T47D (cell line): ENCODE measurements at regions not wholly inside any gene's neighbourhood (a gene's known extent, or its start where the extent isn't known, plus 50 kb on each side); places are given as distances from the start of the nearest gene placed in this dataset.
"Not testable (repeated sequence)": the region's sequence is repeated elsewhere in the genome, so short reads cannot be mapped to it uniquely, and the experiment has no call there.

Experiments used
- DNase-seq, 2 experiments: peaks; one replicate each; pipeline versions ENCODE4 v3.0.0 to v3.0.0-alpha.2; 2011 to 2012; ENCODE audit warnings: low read depth in 1 of 2, low spot score in 1 of 2
- JUND ChIP-seq: IDR thresholded peaks from 2 replicates; pipeline ENCODE4 v1.6.1; 2012; ENCODE audit warnings: low read depth
- in situ Hi-C: cut with HindIII; loops from 2 replicates; pipeline ENCODE4 v1.10.0; 2016; ENCODE audit warnings: low sequenced_read_pairs, low pct_unique_long_range_greater_than_20kb

DNA sequence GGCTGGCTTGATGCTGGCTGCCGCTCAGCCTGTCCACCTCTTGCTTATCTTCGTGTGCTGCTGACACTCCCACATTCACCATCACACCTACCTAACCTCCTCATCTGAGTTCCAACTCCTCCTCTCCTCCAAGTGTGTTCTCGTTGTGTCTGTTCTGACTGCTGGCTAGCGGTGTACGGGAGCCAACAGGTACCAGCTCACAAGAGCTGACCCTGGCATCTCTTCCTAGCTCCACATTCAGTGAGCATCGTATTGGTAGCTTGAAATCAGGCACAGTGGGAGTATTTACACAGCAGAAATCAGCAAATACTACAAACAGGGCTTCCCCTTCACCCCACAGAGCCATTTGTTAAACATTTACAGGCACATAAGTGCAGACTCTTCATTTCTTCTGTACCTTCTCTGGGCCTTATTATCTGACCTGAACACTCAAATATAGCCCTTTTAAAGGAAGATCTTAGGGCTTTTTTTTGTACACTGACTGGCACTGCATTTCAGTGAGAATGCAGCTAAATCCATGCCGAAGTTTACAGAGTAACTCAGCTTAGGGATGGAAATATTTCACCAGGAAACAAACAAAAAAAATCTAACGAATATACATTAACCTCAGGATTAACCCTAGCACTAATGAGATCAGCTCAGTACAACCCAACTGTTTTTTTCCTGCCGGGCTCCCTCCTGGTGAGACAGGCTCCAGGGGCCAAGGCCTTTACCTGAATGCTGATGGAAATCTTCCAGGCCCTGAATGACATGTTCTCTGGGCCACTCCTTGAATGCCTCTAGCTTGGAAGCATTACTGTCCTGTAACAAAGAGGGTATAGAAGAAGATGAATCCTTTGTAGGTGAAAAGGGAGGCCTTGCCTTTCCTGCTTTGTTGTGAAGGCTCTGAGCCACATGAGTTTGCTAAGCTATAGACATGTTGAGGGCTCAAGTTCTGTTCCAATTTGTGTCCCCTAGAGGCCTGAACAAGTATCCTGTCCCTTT, 150.5 kb upstream of the LPP start:
- peak in 1 of 2 experiments; percentile 39 for DNase-seq
- in situ Hi-C loops: no loop called here
- no peak for TF ChIP-seq JUND

DNA sequence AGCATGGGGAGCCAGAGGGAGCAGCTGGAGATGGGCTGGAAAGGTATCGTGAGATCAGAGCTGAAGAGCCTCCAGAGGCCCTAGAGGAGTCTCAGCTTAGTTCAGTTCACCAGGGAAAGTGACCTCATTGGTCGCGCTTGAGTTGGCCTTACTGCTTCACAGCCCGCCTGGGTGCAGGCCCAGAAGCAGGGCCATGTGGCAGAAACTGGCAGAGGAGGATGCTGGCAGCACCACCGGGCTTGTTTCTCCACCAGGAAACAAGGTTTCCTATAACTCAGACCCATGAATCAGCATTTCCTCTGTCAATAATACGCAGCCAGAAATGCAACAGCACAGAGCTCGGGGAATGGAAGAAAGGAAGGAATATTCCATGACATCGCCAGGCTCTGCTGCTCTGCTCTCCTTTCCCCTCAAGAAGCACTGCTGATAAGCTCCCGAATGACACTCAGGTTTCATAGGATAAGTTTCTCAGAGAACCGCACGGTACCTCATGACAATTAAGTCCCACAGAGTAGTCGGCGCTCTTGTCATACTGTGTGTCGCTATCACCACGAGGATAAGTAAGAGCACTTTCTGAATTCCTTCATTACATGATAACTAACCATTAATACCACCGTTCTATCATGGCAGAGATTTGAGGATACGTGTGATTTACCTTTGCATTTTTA, 147.1 kb upstream of the LPP start:
- in situ Hi-C loops: no loop called here
- no peak for TF ChIP-seq JUND

DNA sequence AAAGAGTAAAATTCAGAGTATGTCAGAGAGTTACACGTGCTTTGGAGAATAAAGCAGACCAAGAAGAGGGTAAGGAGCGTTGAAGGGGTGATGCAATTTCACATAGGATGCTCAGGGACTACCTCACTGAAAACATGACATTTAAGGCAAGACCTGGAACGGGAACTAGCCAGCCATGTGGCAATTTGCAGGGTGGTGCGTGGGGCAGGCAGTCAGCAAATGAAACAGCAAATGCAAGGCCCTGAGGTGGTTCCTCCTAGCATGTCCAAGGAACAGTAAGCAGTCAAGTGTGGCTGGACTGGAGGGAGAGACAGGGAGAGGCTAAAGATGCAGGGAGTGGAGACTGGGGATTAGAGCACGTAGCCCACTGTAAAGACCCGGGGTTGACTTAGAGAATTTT, 146.1 kb upstream of the LPP start:
- DNase-seq: no peak
- no peak for TF ChIP-seq JUND
- in situ Hi-C loops: no loop called here

More for the DNA sequence above, 147.1 kb upstream of the LPP start:
- DNase-seq: no peak

DNA sequence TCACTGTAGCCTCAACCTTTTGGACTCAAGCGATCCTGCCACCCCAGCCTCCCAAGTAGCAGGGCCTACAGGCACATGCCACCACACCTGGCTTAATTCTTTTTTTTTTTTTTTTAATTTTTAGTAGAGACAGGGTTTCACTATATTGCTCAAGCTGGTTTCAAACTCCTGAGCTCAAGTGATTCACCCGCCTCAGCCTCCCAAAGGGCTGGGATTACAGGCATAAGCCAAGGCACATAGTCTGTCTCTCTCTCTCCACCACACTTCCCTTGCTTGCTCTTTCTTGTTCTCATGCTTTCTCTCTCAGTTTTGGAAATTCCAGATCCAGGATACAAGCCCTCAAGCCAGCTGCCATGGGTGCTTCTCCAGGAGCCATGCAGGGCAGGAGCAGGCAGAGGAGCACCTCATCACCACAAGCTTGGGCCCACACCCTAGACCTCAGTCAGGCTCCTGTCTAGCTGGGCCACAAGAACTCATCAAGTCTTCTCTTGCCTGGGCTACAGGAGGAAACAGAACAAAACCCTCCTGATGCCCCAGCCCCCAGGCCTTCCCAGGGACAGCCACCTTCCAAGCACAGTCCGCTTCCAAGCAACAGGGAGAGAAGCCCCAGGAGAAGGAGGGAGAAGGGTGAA, 145.3 kb upstream of the LPP start:
- TF ChIP-seq JUND: no peak
- in situ Hi-C loops: no loop called here
- no peak for DNase-seq

DNA sequence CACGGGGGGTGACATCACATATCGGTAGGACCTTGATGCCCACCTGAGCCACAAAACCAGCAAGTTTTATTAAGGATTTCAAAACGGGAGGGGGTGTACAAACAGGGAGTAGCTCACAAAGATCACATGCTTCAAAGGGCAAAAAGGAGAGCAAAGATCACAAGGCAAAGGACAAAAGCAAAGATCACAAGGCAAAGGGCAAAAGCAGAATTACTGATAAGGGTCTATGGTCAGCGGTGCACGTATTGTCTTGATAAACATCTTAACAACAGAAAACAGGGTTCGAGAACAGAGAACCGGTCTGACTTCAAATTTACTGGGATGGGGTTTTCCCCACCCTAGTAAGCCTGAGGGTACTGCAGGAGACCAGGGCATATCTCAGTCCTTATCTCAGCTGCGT, 143.5 kb upstream of the LPP start:
- no peak for DNase-seq
- no peak for TF ChIP-seq JUND
- in situ Hi-C loops: no loop called here

DNA sequence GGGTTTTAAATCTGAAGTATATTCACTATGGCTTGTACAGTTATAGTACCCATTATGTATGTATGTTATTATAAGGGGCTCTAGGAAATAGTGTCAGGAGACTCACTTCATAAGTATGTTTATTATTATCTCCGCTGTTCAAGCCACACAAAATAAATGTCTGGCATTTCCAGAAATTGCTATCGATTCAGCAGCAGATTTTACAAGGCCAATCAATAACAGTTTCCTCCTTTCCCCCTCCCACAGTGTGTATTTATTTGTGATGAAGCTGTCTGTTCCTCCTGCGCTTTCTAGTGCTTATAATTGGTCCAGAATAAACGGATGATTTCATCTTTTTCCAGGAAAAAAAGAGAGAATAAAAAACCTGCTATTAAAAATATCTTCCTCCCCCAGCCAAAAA, 134.2 kb upstream of the LPP start:
- DNase-seq: no peak
- in situ Hi-C loops: no loop called here
- TF ChIP-seq JUND: no peak

DNA sequence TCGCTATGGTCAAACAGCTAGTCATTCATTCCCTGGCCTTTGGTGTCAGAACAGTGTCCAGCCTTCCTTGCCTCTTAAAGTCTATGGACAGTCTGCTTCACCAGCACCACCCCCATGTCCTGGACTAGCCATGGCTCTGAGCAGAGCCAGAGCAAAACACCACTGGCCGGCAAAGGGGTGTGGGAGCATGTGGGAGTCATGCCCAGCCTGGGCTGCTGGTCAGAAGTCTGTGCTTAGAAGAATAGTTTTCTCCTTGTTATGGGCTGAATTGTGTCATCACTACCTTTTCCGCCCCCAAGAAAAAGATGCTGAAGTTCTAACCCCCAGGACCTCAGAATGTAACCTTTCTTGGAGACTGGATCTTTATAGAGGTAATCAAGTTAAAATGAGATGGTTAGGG, 132.9 kb upstream of the LPP start:
- in situ Hi-C loops: no loop called here
- TF ChIP-seq JUND: no peak
- no peak for DNase-seq

DNA sequence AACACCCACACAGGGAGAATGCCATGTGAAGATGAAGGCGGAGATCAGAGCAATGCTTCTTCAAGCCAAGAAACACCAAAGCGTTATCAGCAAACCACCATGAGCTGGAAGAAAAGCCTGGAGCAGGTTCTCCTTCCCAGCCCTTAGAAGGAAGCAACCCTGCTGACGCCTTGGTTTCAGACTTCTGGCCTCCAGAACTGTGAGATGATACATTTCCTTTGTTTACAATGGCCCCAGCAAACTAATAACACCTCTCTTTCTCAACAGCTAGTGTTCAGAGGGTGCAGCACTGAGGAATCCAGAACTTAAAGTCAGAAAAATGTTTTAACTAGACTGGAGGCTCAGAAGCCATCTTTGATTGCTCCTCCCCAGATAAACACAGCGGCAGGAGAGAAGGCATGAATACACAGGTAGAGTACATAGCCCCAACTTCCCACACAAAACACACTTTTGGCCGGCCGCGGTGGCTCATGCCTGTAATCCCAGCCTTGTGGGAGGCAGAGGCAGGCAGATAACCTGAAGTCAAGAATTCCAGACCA, 132.4 kb upstream of the LPP start:
- in situ Hi-C loops: no loop called here
- DNase-seq: no peak
- TF ChIP-seq JUND: no peak

DNA sequence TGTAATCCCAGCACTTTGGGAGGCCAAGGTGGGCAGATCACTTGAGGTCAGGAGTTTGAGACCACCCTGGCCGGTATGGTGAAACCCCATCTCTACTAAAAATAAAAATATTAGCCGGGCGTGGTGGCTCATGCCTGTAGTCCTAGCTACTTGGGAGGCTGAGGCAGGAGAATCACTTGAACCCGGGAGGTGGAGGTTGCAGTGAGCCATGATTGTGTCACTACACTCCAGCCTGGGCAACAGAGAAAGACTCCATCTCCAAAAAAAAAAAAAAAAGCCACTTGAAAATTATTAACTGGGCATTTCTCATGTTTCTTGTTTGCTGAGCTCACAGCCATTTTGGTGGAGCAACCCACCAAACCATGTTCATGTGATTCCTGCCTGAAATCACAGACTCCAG, 131.1 kb upstream of the LPP start:
- DNase-seq: not testable (repeated sequence)

DNA sequence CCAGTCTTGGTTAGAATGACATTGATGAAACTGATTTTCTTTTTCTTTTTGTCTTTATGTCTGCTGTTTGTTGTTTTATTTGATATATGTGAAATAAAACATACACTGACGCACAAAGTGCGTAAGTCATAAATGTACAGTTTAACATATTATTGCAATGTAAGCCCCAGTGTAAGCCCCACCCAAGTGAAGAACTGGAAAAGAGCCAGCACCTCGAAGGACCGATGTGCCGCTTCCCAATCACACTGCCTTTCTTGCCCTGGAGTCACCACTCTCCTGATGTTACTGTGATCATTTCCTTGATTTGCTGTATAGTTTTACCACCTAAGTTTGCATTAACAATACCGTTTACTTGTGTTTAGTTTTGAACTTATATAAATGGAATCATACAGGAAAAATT, 128.4 kb upstream of the LPP start:
- in situ Hi-C loops: loop anchor here (25.0 kb wide), 1 partner anchor 288 kb away; the partner anchor contains the start of gene BCL6
- no peak for TF ChIP-seq JUND
- DNase-seq: no peak

More for the DNA sequence above, 131.1 kb upstream of the LPP start:
- in situ Hi-C loops: not testable (repeated sequence)

DNA sequence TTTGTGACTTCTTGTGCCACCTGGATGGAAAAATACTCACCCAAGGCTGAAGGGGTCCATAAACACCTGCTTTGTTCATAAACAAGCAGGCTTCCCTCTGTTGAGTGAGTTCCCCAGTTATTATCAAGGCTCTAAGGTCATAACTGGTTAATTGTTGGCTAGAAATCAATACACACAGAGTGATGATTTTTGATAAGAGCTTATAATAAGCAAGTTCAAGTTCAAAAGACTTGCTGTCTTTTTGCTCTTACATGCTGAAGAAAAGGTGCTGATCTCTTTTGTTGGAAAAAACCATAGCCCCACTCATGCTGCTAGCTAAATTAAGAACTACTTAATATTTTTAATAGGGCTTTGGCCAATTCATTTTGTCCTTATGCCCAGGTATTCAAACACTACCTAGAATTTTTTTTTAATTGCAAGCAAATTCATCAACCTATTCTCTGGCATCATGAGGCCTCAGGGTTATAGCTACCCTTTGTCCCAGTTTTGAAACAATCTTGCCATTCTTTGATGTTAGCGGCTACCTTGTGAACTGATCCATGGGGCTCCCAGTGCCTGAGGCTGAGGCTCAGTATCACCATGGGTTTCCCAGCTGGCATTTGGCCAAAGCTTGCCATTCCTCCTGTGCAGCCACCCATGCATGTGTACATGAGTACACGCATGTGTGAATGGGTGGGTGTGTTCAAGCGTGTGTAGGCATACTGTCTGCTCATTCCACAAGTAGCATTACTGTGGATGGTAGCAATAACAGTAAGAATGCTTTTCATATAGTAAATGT, 127.6 kb upstream of the LPP start:
- no peak for TF ChIP-seq JUND
- no peak for DNase-seq
- in situ Hi-C loops: loop anchor here (25.0 kb wide), 1 partner anchor 289 kb away; the partner anchor contains the start of gene BCL6

DNA sequence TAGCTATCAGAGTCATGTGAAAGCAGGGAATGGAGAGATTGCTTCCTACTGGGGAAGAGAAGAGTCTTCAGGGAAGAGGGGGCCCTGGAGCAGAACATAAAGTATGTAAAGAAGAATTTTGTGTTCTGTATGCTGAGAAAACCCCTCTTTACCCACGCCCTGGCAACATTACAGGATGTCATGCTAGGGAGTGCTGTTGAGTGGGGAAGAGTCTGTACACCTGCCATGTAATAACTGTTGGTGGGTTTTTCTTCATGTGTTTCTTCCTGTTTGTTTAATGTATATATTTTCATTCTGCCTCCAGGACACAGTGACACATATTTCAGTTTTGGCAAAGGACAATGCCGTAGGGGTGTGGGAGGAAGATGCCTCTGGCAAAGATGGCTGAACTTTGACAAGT, 122.8 kb upstream of the LPP start:
- TF ChIP-seq JUND: no peak
- peak in 1 of 2 experiments; percentile 49 for DNase-seq
- in situ Hi-C loops: loop anchor here (25.0 kb wide), 1 partner anchor 294 kb away; the partner anchor contains the start of gene BCL6
